22Rv1 (cell line): ENCODE measurements at regions not wholly inside any gene's neighbourhood (a gene's known extent, or its start where the extent isn't known, plus 50 kb on each side); places are given as distances from the start of the nearest gene placed in this dataset.
A peak's percentile ranks its signal among the peaks of the same experiment; 100 is the strongest.

Experiments
- CTCF ChIP-seq: fragments of 450-650 bp; IDR thresholded peaks from 2 replicates; pipeline ENCODE4 v1.5.1; 2017; ENCODE audit warnings: mild to moderate bottlenecking
- ZFX ChIP-seq: fragments of 450-650 bp; IDR thresholded peaks from 2 replicates; pipeline ENCODE4 v1.6.1; 2017; ENCODE audit warnings: antibody characterized with exemption, borderline replicate concordance

- 0 out of 2 replicates have a peak, but pooled peaks have one; percentile 17 for TF ChIP-seq CTCF
- no peak for TF ChIP-seq ZFX
These were observed 129.0 kb upstream of the PTPN1 start for GRCh38 chr20:50381075-50381732.
